ENCODE measurements at regions not wholly inside any gene's neighbourhood (a gene's known extent, or its start where the extent isn't known, plus 50 kb on each side); places are given as distances from the start of the nearest gene placed in this dataset.
A peak's percentile ranks its signal among the peaks of the same experiment; 100 is the strongest.

DNA sequence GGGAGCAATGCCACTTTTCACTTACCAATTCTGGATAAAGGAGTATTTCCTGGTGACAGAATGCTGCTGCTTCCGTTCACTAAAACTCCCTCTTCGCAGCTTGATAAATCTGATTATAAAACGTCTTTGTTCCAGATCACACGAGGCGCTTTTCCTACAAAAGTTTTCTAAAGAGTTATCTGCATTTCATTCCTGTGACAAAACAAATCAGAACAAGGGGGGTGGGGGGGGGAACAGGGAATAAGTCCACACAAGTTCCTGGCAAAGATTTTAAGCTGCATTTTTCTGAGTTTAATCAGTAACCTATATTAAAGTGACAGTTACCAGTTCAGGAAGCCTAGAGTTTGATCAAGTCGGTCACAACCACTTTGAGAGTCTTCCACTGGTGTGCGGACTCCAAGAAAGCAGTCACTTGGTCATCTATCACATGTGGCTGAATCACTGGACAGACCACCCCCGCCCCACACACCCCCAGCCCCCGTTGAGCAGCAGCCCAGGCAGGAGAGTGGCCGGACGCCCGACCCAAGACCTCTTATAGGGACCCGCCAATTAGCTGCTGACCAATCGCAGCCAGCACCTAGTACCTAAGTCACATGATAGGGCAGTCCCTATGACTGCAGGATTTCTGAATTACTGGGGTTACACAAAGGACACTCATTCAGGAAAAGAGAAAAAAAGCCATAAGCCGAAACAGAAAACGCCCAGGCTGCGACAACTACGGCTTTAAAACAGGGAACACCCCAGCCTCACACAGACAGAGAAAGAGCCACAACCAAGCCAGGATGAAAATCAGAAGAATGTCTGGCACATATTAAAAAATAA lies 569.3 kb upstream of the DIPK2B start:
- no peak for DNase-seq

DNA sequence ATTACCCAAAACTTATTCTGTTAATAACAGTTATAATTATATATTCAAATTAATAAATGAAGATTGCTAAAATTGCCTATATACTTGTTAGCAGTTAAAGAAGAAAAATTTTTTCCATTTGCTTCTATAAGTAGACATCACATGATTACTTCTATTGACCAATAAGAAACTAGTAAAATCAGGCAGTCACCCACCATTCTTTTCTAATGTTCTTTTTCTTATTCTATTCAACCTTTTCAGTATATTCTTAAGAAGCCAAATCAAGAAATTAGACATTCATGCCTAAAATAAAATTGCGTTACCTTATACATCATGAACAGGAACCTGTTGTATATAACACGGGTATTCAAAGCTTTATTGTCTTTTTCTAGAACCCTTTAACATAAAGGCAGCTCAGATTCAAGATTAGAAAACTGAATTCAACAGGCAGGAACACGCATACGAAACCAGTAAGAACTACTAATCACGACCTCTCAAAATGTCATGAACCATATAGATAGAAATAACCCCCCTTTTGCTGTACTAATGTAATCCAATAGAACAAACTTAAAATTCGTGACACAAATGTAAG lies 568.1 kb upstream of the DIPK2B start:
- DNase-seq: no peak

DNA sequence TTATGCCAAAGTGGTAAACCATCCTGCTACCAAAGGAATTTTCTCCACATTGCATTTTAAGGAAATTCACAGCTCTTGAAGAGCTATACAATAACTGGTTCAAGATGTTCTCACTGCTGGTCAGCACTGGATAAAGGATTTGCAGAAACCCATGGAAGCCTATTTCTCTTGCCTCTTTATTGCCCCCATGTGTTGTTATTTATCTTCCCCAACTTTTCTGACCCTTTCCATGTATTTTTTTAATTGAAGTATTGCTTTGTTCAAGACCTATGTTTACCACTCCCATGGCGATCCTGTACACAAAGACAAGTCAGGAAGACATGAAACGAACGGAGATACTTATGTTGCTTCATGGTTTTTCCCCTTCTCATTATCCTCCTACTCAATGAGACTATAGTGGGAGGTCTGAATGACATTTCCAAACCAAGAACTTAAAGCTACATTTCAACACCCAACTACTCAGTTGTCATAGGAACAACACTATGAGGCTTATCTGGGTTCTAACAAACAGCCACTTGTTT lies 566.4 kb upstream of the DIPK2B start:
- DNase-seq: no peak

DNA sequence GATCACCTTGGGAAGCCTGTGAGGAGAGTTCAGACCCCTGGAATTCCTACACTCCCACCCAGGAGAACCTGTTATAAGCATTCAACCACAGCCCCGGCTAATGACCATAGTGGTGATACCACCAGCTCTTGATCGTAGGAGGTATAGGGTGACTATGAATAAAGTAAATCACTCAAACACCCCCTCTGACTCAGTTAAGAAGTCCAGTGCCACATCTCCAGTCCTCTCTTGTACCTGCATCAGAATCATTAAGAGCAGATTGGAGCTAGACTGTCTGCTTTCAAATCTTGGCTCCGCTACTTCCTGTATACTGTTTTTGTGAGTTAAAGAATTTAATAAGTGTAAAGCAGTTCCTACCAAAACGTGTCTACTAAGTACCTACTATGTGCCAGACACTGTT lies 565.1 kb upstream of the DIPK2B start:
- DNase-seq: no peak

DNA sequence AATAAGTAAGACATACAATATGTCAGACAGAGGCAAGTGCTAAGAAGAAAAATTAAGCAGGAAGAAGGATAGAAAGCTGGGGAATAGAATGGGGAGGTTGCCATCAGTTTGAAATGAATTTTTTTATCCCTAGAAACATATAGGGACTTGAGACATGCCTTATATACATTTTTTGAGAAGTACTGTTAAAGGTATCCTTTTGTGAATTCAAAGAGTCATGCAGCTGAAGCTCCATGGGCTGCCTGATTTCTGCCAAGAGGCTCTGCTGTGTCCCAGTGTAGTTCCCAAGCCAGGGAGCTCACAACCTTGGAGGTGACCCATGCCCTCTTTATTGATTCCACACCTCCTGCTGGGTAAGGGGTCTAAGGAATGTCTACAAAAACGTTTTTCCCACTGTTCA lies 564.6 kb upstream of the DIPK2B start:
- no peak for DNase-seq

DNA sequence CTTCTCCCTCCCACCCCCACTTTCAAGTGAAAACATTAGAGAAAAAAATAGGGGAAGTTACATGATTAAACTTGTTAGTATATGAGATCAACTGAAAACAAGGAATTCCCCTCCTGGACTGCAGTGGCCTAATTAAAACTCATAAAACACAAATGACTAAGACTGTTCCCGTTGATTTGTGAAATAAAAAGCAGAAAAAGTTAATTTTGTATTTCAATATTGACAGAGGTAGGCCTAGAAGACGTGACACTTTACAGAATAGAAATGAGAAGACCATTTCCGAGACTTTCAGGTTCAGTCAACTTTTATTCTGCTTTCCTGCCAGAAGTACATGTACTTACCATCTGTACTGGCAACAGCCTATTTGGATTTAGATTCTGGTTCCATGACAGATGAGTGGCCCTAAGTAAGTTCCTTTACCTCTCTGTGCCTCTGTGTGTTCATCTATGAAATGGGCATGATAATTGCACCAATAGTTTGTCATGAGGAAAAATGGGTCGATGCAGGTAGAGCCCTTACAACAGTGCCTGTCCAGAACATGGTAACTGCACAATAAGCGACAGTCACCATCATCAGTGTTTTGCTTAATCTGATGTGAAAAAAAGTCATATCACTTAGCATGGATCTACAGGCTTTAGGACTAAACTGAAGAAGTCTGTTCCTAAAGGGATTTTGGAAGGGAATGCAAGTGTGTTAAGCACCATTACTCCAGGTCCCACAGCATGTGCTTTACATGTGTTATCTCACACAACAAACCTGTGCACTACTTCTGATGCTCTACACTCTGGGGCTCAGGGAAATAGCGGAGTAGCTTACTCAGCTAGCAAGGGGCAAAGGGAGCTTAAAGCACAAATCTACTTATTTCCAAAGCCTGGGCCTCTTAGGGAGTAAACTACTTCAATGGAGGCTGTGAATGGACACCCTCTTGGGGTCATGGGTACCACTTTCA lies 562.3 kb upstream of the DIPK2B start:
- no peak for DNase-seq

DNA sequence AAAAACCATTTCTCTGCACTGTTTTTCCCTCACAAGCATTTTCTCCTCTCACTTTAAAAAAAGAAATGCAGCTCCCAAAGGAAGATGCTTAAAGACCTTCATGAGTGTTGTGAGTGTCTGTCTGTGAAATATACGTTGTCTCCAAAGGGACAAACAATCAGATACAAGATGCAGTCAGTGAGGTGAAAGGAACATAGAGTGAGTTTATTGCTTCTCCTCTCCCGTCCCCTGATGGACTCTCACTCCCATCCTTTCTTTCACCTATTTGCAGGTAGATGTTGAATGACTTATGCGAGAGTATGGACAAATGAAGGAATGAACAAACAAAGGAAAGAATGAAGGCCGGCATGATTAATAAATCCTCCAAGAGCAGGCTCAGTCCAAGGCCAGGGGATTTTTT lies 561.2 kb upstream of the DIPK2B start:
- DNase-seq: no peak

DNA sequence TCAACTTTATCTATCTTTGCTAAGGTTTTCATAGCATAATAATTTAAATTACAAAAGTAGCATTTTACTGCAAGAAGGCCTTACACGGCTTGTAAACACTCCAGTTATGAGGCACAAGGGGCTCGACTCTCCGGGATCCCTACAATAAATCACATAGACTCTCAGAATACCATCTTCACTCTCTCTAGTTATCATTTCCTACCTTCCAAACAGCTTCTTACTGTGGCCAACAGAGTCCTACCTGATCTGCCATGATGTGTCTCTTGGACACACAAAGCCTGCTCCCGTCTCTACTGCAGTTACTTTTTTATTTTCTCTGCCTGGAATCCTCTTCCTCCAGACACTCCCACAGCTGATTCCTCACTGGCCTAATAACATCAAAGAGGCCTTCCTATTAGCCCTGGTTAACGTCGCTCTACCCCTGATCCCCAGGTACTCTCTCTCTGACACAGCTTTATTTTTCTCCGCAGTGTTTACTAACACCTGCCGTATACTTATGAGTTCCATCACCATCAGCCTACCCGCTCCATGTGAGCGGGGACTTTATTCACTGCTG lies 559.6 kb upstream of the DIPK2B start:
- no peak for DNase-seq

DNA sequence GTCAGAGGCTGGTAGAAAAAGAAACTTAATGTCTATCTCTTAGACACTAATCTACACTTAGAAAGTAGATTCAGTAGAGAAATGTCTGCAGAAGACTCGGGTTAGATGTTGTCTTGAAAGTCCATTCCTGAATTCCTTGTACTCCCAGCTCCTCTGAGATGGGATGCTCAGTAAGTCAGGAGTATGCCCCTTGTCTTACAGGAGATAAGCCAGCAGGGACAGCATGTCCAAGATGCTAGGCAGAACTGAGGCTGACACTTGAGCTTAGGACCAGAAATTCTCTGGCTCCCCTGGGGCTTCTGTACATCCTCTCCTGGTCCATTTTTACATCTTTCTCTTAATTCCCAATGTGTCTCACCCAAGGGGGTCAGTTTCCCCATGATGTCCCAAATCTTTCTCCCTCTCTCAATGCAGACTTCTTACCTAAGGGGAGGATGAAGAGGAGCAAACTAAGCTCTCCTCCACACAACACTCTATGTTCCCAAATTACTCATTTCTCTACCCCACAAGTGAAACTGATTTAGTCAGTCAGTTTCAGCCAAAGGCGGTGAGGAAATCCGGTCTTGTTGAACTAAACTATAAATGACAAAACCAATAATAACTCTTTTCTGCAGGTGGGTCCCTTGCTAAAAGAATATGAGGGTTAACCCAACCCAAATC lies 558.2 kb upstream of the DIPK2B start:
- DNase-seq: no peak

DNA sequence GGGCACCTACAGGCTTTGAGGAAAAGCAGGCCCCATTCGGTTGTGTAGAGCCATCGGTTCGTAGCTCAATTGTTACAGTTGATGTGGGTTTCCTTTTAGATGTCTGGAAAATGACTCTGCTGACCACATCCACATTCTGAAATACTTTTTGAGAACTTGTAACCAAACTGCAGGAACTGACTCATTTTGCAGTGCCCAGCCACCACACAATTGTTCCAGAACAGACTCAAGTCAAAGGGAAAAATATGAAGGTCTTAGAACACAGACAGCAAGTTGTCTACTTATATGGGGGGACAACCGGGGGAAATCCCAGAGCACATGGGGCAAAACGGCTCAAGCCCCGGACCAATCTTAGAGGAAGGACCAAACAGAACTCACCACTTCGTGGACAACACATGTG lies 557.6 kb upstream of the DIPK2B start:
- no peak for DNase-seq

DNA sequence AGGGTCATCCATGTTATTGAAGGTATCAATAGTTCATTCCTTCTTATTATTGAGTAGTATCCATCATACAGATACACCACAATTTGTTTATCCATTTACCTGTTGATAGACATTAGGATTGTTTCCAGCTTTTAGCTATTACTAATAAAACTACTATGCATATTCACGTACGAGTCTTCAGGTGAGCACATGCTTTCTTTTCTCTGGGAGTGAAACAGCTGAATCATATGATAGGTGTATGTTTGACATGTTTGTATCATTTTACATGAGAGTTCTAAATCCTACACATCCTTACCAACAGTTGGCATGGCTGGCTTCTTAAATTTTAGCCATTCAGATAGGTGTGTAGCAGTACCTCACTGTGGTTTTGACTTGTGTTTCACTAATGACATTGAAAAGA lies 556.6 kb upstream of the DIPK2B start:
- DNase-seq: no peak

DNA sequence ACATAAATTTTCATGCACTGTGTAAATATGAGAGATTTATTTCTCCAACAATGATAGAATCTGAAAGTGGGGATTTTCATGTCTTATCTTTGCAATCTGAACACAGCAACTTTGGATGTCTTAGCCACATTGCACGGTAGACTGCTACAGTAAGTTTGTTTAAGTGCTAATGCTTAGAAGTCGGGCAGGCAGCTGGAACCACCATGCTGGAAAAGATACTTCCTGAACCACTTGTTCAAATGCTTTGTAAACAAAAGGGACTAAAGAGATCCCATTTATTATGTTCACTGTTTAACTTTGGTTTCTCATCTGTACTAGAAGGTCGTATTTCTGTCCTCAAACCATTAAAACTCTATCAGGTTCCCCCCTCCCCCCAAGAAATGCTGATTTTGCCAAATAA lies 555.9 kb upstream of the DIPK2B start:
- peak; percentile 9 to 44 for DNase-seq

DNA sequence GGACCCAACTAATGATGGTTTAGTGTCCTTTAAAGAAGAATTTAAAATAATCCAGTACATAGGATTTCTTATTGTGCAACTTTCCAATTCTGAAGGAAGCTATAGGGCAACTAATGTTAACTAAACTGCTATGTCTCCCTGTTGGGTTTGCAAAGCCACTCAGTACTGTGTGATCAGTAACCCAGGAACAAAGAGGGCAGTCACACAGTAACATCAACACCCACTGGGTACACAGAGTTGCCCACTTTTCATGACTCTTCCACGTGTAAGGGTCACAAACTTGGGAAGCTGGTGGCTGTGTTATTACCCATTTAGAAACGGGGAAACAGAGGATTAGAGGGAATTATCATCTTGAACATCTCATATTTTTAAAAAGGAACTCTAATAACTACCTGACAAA lies 555.0 kb upstream of the DIPK2B start:
- DNase-seq: no peak

DNA sequence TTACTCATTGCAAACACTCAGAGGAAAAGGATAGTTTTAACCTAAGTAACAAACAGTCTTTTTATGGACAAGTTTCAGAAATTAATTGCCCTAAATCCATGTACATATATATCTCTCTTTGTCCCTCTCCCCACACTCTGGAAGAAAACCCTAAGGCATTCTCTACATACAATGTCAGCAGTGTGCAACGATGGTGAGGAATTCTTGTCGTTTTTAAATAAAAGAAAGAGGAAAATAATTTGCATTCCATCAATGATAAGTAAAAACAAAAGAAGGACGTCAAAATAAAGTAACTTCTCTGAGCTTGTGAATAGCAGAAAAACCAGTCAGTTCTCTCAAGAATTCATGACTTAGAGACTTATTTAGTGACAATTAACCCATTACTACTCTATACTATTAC lies 550.5 kb upstream of the DIPK2B start:
- no peak for DNase-seq

DNA sequence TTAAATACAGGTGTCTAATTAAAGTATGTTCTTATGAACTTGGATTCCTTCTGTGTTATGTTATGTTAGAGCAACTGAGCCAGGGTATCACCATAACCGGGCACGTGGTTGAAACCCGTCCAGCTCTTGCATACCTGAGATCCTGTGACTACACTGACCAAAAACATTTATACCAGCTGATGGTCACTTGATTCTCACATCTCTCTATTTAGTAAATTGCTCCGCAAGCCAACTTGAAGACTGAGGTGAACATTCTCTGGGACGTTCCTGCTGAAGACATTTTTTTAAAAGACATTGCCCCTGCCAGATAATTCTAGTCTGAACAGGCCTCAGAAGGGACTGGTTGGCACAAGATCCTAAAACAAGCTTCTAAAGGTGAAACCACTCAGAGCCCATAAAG lies 550.0 kb upstream of the DIPK2B start:
- no peak for DNase-seq

DNA sequence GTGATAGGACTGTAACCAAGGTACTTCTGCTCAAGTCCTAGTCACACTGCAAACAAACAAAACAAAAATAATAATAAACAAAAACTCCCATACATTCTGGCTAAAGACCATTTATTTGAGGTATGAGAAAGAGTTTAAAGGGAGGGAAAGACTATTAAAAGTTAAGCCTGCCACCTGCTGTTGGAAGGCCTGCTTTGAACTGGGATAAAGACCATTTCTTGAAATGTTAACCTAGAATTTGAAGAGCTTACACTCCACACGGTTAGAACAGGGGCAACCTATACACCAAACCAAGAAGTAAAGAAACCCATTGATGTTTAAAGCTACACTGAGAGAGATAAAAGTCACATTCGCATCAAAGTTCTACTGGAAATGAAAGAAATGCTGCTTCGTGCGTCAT lies 548.7 kb upstream of the DIPK2B start:
- no peak for DNase-seq

DNA sequence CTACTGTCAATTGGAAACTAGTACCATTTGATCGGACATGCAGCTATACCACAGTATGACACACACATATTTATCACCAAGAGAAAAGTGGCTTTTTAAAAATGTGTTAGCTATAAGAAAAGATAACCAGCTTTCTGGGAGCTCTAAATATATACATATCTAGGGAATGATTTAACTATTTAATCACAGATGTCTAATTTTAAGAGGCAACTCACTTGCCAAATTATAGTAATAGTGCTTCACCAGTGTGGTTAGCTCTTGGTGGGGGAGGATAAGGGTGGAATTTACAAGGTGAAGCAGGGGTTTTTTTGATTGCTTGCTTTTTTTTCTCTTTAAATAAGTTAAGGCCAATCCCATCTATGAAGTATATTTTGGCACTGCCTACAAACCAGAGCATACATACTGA lies 547.7 kb upstream of the DIPK2B start:
- DNase-seq: no peak

DNA sequence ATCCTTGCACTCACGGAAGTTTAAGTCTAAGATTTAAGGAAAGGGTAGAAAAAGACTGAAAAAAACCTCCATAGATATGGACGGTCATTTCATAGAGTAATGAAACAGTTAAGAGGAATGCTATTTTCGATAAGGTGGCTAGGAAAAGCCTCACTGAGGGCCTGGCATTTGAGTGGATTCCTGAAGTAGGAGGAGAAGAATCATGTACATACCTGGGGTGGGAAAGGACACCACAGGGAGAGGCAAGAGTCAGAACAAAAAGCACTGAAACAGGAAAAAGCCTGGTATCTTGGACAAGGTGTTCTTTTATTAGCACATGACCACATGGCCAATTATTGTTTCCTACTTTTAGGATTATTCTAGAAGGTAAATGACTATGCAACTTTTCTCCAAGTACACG lies 547.2 kb upstream of the DIPK2B start:
- no peak for DNase-seq

DNA sequence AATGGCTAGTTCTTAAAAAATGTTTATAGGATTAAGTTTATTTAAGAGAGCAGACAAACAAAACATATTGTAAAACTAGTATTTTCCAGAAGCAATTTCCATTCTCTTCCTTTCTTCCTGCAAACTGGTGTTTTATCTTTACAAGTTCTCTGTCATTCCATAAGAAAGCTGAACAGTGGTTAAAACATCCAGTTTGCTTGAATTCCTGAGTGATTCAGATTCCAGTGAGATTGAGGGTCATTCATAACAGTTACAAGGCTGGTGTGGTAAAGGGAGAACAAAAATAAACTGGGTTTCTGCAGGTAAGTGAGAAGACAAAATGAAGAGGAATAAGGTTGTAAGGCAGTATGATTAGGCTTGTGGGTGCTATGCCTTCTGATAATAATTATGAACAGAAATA lies 544.8 kb upstream of the DIPK2B start:
- no peak for DNase-seq

DNA sequence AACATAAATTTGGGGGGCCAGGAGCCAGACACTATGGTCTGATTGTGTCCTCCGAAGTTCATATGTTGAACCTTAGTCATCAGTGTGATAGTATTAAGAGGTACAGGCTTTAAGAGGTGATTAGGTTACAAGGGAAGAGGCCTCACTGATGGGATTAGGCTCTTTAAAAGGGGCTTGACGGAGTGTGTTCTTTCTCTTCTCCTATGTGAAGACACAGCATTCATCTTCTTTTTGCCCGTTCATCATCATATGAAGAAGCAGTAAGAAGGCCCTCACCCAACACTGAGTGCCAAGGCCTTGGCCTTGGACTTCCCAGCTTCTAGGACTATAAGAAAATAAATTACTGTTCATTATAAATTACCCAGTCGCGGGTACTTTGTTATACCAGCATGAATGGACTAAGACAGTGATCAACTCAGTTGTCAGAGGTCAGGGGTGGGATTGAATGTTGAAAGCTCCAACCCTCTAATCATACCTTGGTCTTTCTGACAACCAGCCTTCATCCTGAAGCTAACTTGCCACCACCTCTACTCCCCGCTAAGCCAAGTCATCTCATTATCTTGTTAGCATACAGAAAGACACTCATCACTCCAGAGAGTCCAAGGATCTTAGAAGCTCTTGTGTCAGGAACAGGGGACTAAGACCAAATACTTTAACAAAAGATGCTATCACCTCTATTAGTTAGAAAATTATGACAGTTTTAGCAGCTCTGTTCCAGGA lies 543.4 kb upstream of the DIPK2B start:
- DNase-seq: no peak

DNA sequence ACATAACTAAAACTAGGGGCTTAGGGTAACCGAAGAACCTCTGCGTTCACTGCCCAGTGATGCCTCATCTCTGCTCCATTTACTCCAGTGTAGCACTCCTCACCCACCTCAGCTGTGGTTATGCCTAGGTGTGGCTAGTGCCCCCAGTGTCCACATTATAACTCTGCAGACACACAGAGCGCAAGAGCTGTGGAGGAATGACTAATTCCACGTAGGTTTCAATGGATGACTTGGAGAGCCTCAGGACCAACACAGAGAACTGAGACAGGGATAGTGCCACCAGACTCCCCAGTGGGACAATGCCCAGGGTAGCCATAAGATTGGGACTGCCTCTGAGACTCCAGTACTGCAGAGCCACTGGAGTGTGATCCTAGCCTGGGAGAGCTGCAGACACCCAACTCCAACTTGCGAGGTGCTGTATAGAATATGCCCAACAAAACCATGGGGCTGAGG lies 542.4 kb upstream of the DIPK2B start:
- no peak for DNase-seq

DNA sequence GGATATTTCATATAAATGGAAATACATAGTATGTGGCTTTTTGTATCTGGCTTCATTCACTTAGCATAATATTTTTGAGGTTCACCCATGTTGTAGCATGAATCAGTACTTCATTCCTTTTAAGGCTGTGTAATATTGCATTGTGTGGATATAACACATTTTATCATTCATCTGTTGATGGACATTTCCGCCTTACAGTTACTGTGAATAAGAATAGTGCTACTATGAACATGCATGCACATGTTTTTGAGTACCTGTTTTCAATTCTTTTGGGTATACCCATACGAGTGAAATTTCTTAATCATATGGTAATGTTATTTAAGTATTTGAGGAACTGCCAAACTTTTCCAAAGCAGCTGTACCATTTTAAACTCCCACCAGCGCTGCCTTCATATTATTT lies 539.6 kb upstream of the DIPK2B start:
- no peak for DNase-seq
